HG02623 (cell line): ENCODE measurements at regions not wholly inside any gene's neighbourhood (a gene's known extent, or its start where the extent isn't known, plus 50 kb on each side); places are given as distances from the start of the nearest gene placed in this dataset.

ENCODE experiments used
- ATAC-seq: cut with Tn5 transposase; IDR thresholded peaks from one replicate; pipeline ENCODE4 v1.9.1; 2021; ENCODE audit warnings: moderate library complexity; ENCODE audit not compliant: unreplicated experiment

DNA sequence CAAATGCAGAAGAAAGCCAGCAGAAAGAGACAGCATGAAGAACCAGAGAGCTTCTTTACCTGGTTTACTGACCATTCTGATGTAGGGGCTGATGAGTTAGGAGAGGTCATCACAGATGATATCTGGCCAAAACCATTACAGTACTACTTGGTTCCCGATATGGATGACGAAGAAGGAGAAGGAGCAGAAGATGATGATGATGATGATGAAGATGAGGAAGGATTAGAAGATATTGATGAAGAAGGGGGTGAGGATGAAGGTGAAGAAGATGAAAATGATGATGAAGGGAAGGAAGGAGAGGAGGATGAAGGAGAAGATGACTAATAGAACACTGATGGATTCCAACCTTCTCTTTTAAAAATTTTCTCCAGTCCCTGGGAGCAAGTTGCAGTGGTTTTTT is 178.2 kb upstream of the CRY1 start:
- no peak for ATAC-seq

DNA sequence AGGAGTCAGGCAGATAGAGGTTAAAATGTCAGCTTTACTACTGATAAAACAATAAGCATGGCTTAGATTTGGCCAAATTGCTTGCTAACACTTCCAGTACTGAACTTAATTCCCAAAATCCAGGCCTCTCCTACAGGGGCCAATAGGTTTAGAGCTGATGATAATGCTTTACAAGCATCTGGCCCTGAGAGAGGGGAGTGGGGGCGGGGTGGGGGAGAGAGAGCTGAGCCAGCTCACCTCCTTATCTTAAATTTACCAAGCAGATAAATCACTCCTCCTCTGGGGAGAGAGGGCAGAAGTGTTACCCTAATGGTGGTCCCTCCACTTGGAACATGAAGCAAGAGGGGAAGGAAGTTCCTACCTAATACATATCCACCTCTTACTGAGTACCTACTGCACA is 182.2 kb upstream of the CRY1 start:
- ATAC-seq = no peak

DNA sequence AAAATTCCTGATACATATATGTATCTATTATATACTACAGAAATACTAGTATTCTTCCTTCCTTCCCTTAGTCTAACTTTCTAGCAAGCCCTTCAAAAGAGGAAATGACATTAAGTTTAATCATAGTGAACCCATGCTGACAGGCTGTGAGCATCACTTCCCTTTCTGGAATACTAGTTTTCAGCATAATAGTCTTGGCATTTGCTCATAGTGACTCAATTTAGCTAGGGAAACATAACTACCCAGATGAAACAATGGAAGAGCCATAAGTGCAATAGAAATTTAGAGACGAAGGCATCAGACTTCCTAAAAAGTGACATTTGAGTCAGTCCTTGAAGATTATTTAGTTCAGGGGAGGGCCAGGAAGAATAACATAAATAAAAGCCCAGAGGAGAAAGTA is 184.5 kb upstream of the CRY1 start:
- no peak for ATAC-seq

DNA sequence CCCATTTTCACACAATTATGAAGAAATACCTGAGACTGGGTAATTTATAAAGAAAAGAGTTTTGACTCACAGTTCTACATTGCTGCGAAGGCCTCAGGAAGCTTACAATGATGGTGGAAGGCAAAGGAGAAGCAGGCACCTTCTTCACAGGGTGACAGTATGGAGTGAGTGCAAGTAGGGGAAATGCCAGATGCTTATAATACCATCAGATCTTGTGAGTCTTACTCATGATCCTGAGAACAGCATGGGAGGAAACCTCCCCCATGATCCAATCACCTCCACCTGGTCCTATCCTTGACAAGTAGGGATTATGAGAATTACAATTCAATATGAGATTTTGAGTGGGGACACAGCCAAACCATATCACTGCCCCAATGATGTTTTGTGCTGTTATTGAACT is 189.3 kb upstream of the CRY1 start:
- ATAC-seq = no peak

DNA sequence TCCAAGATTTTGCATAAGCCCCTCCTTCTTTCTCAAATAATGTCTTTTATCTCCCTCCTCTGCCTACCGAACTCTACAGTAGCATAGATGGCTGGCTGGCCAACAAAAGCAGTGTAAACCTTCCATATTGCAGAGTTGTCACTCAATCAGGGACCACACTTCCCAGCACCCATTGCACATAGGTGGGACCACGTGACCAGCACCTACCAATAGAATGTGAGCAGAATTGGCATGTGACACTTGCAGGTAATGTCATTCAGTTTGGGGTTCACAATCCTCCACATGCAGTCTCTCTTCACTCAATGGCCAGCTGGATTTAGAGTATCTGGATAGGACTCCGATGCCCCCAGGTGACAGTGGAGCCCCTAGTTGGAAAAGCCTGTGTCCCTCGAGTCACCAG is 190.3 kb upstream of the CRY1 start:
- ATAC-seq = no peak

DNA sequence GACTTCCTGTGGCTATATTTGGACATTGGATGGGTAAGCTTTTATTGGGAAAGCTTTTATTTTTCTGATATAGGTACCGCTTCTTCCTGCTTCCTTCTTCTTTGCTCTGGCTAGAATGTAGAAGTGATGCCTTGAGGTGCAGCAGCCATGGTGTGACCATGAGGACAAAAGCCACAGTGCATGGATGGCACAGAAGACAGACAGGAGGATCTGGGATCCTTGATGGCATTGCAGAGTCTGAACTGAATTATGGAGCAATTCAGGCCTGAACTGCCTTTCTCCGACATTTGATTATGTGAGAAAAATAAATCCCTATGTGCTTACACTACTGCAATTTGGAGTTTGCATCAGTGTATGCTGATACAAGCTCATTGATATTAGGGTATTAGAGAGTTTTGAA is 191.3 kb upstream of the CRY1 start:
- ATAC-seq = no peak

DNA sequence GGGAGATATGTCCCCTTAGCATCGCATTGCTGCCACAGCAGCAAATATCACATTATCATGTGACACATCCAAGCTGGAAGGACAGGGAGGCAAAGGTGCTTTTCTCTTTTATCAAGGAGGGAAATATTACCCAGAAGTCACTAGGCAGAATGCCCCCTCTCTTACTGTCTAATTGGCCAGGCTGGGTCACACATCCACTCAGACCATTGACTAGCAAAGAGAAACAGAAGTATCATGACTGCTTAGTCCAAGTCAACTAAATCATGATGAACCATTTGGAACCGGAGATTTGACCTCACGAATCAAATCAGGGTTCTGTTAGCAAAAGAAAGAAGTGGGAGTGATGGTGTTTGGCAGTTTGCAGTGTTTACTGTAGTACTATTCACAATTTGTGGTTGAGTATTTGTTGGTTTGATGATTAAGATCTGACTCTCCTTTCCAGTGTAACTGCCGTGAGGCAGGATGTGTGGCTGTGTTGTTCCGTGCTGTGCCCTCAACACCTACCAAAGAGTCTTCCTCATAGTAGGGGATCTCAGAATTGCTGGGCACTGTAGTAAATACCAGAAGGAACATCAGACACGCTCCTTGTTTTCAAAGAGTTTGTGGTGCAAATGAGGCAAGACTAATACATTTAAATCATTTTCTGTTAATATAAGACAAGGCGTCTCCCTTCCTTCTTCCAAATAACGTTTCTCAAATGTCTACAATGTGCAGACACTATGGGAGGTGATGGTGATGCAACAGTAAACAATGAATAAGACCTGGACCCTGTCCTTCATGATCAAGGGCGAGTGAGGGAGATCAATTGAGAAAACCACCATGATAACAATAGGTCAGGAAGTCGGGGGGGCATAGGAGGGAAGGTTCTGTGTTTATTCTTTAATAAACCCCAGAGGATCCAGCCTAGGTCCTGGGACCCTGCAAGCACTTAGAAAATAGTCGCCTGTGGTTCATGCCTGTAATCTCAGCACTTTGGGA is 194.4 kb upstream of the CRY1 start:
- no peak for ATAC-seq

DNA sequence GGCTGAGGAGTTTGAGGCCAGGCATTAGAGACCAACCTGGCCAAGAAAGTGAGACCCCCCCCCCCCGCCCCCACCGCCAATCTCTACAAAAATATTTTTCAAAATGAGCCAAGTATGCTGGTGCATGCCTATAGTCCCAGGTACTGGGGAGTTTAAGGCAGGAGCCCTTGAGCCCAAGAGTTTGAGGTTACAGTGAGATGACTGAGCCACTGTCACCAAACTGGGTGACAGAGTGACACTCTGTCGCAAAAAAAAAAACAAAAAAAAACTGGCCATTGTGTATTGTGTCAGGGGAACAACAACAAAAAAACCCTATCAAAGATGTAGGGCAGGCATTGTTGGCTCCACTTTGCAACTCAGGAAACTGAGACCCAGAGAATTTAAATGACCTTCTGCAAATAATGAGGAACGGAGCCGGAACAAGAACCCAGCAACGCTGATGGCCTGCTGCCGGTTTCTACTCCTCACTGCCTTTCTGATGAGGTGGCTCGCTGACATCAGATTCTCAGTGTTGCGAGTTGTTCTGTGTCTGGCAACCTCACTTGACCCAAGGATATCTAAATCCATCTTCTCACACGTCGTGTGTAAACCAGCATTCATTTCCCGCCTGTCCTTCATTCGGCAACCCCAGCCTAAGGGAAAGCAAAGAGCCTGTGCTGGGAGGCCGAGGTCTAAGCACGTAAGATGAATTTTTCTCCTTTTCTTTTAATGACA is 195.2 kb upstream of the CRY1 start:
- ATAC-seq = no peak

GRCh38 chr12:107291018-107291417 is 197.7 kb upstream of the CRY1 start:
- no peak for ATAC-seq

DNA sequence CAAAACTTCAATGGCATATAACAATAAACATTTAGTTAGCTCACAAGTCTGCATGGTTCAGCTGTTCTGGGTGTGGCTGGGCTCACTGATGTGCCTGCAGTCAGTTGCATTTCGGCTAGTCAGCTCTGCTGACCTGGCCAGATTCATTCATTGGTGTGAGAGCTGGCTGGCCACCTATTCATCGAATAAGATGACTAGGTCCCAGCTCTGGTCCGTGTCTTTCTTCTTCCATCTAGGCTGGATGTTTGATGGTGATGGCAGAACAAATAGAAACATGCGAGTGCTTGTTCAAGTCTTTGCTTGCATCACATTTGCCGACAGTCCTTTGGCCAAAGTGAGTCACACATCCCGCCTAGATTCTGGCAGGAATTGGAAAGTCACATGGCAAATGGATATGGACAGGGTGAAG is 203.3 kb upstream of the CRY1 start:
- no peak for ATAC-seq

GRCh38 chr12:107302649-107303341 is 209.4 kb upstream of the CRY1 start:
- no peak for ATAC-seq

DNA sequence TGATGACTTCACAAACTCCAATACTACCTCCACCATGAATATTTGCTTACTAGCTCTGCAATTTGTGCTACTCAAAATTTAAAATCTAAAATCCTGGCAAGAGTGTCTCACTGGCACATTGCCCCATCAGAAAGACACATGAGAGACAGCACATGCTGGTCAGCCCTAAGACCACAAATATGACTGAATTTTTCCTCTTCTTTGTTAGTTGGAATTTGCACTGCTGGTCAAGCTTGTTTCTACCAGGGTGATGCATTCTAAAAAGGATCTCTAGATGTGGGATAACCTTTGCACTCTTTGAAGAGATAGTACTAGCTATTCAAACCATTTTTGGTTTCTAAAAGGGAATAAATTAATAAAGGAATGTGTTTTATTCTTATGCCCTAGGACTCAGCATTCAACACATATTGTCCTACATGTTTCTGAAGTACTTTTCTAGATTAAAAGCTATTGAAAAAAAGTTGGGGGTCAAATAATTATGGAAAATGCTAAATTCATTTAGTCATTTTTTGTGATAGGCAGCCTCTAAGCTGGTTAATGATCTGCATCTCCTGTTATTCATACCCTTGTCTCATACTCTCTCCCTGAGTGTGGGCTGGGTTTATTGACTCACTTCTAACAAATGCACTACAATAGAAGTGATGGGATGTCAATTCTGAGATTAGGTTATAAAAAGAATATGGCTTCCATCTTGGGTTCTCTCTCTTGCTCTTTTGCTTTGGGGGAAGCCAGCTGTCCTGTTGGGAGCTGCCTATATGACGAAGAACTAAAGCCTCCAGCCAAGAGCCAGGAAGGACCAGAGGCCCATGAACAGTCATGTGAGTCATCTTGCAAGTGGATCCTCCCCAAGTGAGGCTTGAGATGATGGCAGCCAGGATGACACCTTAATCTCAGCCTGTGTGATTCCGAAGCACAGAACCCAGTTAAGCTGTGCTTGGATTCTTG is 211.5 kb upstream of the CRY1 start:
- ATAC-seq = no peak

- no peak for ATAC-seq
Observed at GRCh38 chr12:107306141-107306659, 212.9 kb upstream of the CRY1 start.

DNA sequence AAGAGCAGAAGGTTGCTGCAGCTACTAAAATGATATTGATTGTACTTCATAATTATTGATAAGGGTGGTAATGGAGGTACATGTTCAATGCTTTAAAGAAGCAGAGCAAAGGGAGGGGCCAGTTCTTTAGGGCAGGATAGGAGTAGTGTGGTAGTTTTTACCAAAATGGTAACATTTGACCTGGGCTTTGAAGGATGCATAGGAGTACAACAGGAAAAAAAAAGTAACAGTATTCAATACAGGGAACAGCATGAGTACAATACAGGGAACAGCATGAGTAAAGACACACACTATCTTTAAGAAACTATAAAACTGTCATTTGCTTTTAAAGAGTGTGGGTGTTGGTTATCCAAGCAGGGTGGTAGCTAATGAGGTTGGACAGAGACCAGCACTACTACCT is 215.0 kb upstream of the CRY1 start:
- ATAC-seq = no peak

DNA sequence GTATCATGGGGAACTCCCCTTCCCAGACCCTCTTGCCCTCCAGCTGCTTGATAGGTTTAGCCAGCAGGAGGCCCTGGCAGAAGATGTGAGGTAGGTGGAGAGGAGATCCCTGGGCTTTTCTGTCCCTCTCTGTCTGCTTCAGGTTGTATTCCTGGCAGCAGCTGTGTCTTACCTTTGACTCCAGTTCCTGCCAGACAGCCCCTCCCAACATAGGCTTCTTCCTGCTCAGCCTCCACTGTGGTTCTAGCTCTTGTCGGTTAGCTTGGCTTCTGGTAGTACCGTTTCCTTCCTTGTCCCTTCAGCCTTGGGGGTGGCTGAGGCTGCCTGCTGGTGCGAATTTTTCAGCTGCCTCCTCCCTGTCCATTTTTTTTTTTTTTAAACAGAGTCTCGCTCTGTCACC is 215.7 kb upstream of the CRY1 start:
- no peak for ATAC-seq

- no peak for ATAC-seq
Observed at GRCh38 chr12:107310621-107311020, 217.3 kb upstream of the CRY1 start.

GRCh38 chr12:107311682-107312081 is 218.3 kb upstream of the CRY1 start:
- no peak for ATAC-seq

GRCh38 chr12:107317751-107318555 is 224.6 kb upstream of the CRY1 start:
- ATAC-seq = no peak

DNA sequence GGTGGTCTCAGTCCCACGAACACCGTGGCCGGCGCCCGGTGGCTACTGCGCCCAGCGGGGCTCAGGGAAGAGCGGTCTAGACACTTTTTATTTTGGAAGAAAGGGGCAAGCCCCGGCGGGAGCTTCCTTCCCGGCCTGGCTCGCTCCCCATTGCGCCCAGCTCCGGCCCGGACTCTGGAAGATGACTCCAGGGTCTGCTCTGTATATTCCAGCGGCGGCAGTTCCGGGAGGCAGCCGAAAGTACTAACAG is 225.1 kb upstream of the CRY1 start:
- ATAC-seq = no peak
